RWPE2 (cell line): ENCODE measurements at regions not wholly inside any gene's neighbourhood (a gene's known extent, or its start where the extent isn't known, plus 50 kb on each side); places are given as distances from the start of the nearest gene placed in this dataset.

Source experiments
- ATAC-seq: fragments of 200-7000 bp; cut with Tn5 transposase; 3 replicates; pipeline ENCODE4 v1.9.1; 2021; ENCODE audit warnings: low read depth
- DNase-seq: peaks from one replicate; pipeline ENCODE4 v3.0.0-alpha.2; 2020; ENCODE audit warnings: low spot score
- H3K27ac ChIP-seq: fragments of 450-650 bp; 2 replicates; pipeline ENCODE4 v1.5.1; 2017; ENCODE audit warnings: mild to moderate bottlenecking; ENCODE audit not compliant: poor library complexity, severe bottlenecking
- H3K27me3 ChIP-seq: fragments of 250-450 bp; sonication (Bioruptor Pico); 2 replicates; pipeline ENCODE4 v1.5.1; 2021; ENCODE audit warnings: mild to moderate bottlenecking, moderate library complexity; ENCODE audit not compliant: insufficient read depth, poor library complexity, severe bottlenecking
- H3K36me3 ChIP-seq: fragments of 250-450 bp; sonication (Bioruptor Pico); 2 replicates; pipeline ENCODE4 v1.5.1; 2020; ENCODE audit warnings: low read depth, mild to moderate bottlenecking, moderate library complexity
- H3K4me1 ChIP-seq: fragments of 250-450 bp; sonication (Bioruptor Pico); 2 replicates; pipeline ENCODE4 v1.5.1; 2021; ENCODE audit warnings: mild to moderate bottlenecking, moderate library complexity; ENCODE audit not compliant: insufficient read depth, poor library complexity, severe bottlenecking
- H3K4me3 ChIP-seq: fragments of 250-450 bp; sonication (Bioruptor Pico); 2 replicates; pipeline ENCODE4 v1.5.1; 2021; ENCODE audit warnings: mild to moderate bottlenecking, moderate library complexity; ENCODE audit not compliant: severe bottlenecking
- H3K9me3 ChIP-seq: fragments of 250-450 bp; sonication (Bioruptor Pico); 2 replicates; pipeline ENCODE4 v1.5.1; 2021; ENCODE audit warnings: mild to moderate bottlenecking, moderate library complexity; ENCODE audit not compliant: severe bottlenecking
- CTCF ChIP-seq: fragments of 450-650 bp; IDR thresholded peaks from one replicate; pipeline ENCODE4 v1.5.1; 2017; ENCODE audit warnings: mild to moderate bottlenecking, moderate library complexity; ENCODE audit not compliant: poor library complexity, severe bottlenecking

DNA sequence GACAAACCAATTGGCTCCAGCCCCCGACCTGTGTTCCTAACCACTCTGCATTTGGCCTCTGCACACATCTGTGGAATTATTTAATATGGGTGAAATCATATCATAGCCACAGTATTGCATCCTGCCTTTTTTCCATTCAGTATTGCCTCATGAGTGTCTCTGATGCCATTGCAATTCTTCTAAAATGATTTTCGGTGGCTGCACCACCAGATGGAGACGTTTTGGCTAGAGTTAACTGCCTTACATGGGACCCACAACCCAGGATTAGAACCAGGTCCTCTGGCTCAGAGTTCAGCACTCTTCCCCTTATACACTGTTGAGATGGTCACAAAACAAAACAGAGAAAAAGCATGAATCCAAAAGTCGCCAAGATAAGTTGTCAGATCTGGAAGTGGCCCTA, 180.8 kb downstream of the EMX2 start:
- no peak for DNase-seq
- no peak for ATAC-seq
- peaks cover 17% of the 10 kb centered on the region for H3K27me3 ChIP-seq
- TF ChIP-seq CTCF: no peak
- no peaks in the 10 kb centered on the region for H3K4me1 ChIP-seq
- H3K4me3 ChIP-seq: no peak overlapping the region
- no peaks in the 10 kb centered on the region for H3K9me3 ChIP-seq
- no peaks in the 10 kb centered on the region for H3K36me3 ChIP-seq
- no peak overlapping the region for H3K27ac ChIP-seq

- peaks cover 30% of the 10 kb centered on the region for H3K27me3 ChIP-seq
- no peak overlapping the region for H3K27ac ChIP-seq
- no peaks in the 10 kb centered on the region for H3K9me3 ChIP-seq
- no peaks in the 10 kb centered on the region for H3K4me1 ChIP-seq
- no peak overlapping the region for H3K4me3 ChIP-seq
- ATAC-seq: no peak
- TF ChIP-seq CTCF: no peak
- no peak for DNase-seq
- H3K36me3 ChIP-seq: no peaks in the 10 kb centered on the region
Observed at GRCh38 chr10:117725993-117726392, 183.4 kb downstream of the EMX2 start.

- peaks cover 38% of the 10 kb centered on the region for H3K27me3 ChIP-seq
- TF ChIP-seq CTCF: no peak
- no peak overlapping the region for H3K27ac ChIP-seq
- H3K4me1 ChIP-seq: no peaks in the 10 kb centered on the region
- no peak for DNase-seq
- H3K4me3 ChIP-seq: no peak overlapping the region
- H3K36me3 ChIP-seq: no peaks in the 10 kb centered on the region
- no peaks in the 10 kb centered on the region for H3K9me3 ChIP-seq
- no peak for ATAC-seq
Observed at GRCh38 chr10:117726596-117727295, 184.2 kb downstream of the EMX2 start.

DNA sequence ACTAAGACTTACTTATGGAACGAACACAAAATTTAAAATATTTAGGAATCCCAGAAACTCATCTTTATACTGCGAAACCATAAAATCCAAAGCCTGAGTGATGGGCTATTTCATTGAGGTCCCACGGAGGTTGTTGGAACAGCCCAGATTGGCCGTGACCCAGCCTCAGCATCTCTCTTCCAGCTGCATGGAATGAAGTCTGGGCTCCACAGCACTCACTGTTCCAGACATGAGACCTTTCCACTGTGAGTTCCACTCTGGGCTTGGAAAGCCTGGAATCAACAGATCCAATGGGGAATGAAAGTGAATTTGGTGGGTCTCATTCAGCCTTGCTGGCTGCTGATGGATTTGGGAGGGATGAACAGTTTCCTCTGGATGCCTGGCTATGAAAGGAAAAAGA, 184.9 kb downstream of the EMX2 start:
- Histone ChIP-seq H3K27ac (no peak overlapping the region), H3K9me3 (no peaks in the 10 kb centered on the region), H3K36me3 (no peaks in the 10 kb centered on the region), H3K27me3 (peaks cover 44% of the 10 kb centered on the region), H3K4me3 (no peak overlapping the region), H3K4me1 (no peaks in the 10 kb centered on the region)
- DNase-seq: no peak
- no peak for TF ChIP-seq CTCF
- ATAC-seq: no peak

GRCh38 chr10:117728087-117728486, 185.5 kb downstream of the EMX2 start:
- no peaks in the 10 kb centered on the region for H3K36me3 ChIP-seq
- no peak for TF ChIP-seq CTCF
- DNase-seq: no peak
- no peak overlapping the region for H3K4me3 ChIP-seq
- H3K4me1 ChIP-seq: no peaks in the 10 kb centered on the region
- no peaks in the 10 kb centered on the region for H3K9me3 ChIP-seq
- peaks cover 47% of the 10 kb centered on the region for H3K27me3 ChIP-seq
- H3K27ac ChIP-seq: no peak overlapping the region
- no peak for ATAC-seq
